ENCODE measurements at regions not wholly inside any gene's neighbourhood (a gene's known extent, or its start where the extent isn't known, plus 50 kb on each side); places are given as distances from the start of the nearest gene placed in this dataset.

DNA sequence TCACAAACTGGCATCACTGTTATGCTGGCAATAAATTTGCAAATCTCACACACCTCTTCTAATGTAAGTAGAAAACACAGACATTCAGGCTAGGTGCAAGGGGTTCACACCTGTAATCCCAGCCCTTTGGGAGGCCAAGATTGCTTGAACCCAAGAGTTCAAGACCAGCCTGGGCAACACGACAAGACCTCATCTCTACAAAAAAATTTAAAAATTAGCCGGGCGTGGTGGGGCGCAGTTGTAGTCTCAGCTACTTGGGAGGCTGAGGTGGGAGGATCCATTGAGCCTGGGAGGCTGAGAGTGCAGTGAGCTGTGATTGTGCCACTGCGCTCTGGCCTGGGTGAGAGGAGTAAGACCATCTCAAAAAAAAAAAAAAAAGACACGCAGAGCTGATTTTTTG is 83.1 kb upstream of the ENPP6 start:
- TF ChIP-seq CREB1 (IDR thresholded peaks at IDR 0.05) (no peak), KDM5A (IDR thresholded peaks at IDR 0.05; ENCODE audit: low read length) (no peak), POLR2A (IDR thresholded peaks at IDR 0.05; ENCODE audit: control extremely low read depth in 1 of 2, low read depth in 2 of 2, low read length in 2 of 2) (no peak), MAFK (IDR thresholded peaks at IDR 0.05; ENCODE audit: low read depth, low read length) (no peak), BRCA1 (IDR thresholded peaks at IDR 0.05; ENCODE audit: low read depth, low read length) (no peak), TAF1 (IDR thresholded peaks at IDR 0.05; ENCODE audit: low read depth, low read length) (no peak), KDM1A (IDR thresholded peaks at IDR 0.05; ENCODE audit: borderline replicate concordance, low read length) (no peak), CHD2 (IDR thresholded peaks at IDR 0.05; ENCODE audit: low read length) (no peak), HDAC6 (IDR thresholded peaks at IDR 0.05; ENCODE audit: low read depth, low read length) (no peak)
- TF ChIP-seq, protein P1, sequence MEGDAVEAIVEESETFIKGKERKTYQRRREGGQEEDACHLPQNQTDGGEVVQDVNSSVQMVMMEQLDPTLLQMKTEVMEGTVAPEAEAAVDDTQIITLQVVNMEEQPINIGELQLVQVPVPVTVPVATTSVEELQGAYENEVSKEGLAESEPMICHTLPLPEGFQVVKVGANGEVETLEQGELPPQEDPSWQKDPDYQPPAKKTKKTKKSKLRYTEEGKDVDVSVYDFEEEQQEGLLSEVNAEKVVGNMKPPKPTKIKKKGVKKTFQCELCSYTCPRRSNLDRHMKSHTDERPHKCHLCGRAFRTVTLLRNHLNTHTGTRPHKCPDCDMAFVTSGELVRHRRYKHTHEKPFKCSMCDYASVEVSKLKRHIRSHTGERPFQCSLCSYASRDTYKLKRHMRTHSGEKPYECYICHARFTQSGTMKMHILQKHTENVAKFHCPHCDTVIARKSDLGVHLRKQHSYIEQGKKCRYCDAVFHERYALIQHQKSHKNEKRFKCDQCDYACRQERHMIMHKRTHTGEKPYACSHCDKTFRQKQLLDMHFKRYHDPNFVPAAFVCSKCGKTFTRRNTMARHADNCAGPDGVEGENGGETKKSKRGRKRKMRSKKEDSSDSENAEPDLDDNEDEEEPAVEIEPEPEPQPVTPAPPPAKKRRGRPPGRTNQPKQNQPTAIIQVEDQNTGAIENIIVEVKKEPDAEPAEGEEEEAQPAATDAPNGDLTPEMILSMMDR (IDR thresholded peaks at IDR 0.05; ENCODE audit: control extremely low read depth in 1 of 3, insufficient read depth in 1 of 3, low read depth in 1 of 3, low read length in 3 of 3) = no peak
- TF ChIP-seq, protein P2, sequence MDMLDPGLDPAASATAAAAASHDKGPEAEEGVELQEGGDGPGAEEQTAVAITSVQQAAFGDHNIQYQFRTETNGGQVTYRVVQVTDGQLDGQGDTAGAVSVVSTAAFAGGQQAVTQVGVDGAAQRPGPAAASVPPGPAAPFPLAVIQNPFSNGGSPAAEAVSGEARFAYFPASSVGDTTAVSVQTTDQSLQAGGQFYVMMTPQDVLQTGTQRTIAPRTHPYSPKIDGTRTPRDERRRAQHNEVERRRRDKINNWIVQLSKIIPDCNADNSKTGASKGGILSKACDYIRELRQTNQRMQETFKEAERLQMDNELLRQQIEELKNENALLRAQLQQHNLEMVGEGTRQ (IDR thresholded peaks at IDR 0.05; ENCODE audit: low read length) = no peak
